ENCODE measurements at regions not wholly inside any gene's neighbourhood (a gene's known extent, or its start where the extent isn't known, plus 50 kb on each side); places are given as distances from the start of the nearest gene placed in this dataset.

DNA sequence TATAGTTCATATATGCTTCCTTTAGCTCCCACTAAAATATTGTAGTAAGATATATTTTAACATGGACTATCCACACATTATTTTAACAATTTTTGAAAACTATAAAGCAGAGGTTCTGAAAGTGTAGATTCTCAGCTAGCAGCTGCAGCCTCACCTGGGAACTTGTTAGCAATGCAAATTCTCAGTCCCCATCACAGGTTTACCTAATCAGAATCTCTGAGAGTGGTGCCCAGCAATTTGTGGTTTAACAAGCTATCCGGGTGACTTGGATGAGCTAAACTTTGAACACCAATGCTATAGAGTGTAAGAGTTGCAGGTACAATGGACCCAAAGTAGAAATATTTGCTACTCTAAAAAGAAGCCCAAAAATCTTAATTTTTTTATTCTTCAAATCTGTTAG is 99.8 kb upstream of the MDFIC start:
- no peak for TF ChIP-seq POLR2A (IDR thresholded peaks at IDR 0.05)
- TF ChIP-seq, protein P1, sequence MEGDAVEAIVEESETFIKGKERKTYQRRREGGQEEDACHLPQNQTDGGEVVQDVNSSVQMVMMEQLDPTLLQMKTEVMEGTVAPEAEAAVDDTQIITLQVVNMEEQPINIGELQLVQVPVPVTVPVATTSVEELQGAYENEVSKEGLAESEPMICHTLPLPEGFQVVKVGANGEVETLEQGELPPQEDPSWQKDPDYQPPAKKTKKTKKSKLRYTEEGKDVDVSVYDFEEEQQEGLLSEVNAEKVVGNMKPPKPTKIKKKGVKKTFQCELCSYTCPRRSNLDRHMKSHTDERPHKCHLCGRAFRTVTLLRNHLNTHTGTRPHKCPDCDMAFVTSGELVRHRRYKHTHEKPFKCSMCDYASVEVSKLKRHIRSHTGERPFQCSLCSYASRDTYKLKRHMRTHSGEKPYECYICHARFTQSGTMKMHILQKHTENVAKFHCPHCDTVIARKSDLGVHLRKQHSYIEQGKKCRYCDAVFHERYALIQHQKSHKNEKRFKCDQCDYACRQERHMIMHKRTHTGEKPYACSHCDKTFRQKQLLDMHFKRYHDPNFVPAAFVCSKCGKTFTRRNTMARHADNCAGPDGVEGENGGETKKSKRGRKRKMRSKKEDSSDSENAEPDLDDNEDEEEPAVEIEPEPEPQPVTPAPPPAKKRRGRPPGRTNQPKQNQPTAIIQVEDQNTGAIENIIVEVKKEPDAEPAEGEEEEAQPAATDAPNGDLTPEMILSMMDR (IDR thresholded peaks at IDR 0.05) = no peak

All from vagina (tissue), 2 donors.